PFSK-1 (cell line): ENCODE measurements at regions not wholly inside any gene's neighbourhood (a gene's known extent, or its start where the extent isn't known, plus 50 kb on each side); places are given as distances from the start of the nearest gene placed in this dataset.

Experiments
- POLR2AphosphoS5 ChIP-seq: IDR thresholded peaks from 2 replicates; pipeline ENCODE4 v1.6.1; 2012; ENCODE audit warnings: low read depth, mild to moderate bottlenecking, control low read depth, low read length, moderate library complexity
- REST ChIP-seq, 2 experiments: IDR thresholded peaks; 2 replicates each; pipeline versions ENCODE4 v1.6.1 to v1.8.0; 2011 to 2012; ENCODE audit warnings: low read depth in 2 of 2, low read length in 2 of 2, control low read depth in 1 of 2, inconsistent platforms in 1 of 2, mild to moderate bottlenecking in 1 of 2, moderate library complexity in 1 of 2; ENCODE audit not compliant: insufficient read depth in 1 of 2
- SIN3A ChIP-seq: IDR thresholded peaks from 2 replicates; pipeline ENCODE4 v1.6.1; 2012; ENCODE audit warnings: mild to moderate bottlenecking, low read length, moderate library complexity, borderline replicate concordance; ENCODE audit not compliant: insufficient read depth
- TAF1 ChIP-seq: IDR thresholded peaks from 2 replicates; pipeline ENCODE4 v1.6.1; 2012; ENCODE audit warnings: low read length, control low read depth, borderline replicate concordance; ENCODE audit not compliant: insufficient read depth

- no peak for TF ChIP-seq POLR2AphosphoS5
- TF ChIP-seq SIN3A = no peak
- no peak for TF ChIP-seq REST (IDR thresholded peaks at IDR 0.05; ENCODE audit: insufficient read depth in 1 of 2, low read depth in 2 of 2, low read length in 2 of 2)
- TF ChIP-seq TAF1 = no peak
Measured at GRCh38 chr2:235301202-235302076, 192.4 kb upstream of the AGAP1 start.
